ENCODE measurements at regions not wholly inside any gene's neighbourhood (a gene's known extent, or its start where the extent isn't known, plus 50 kb on each side); places are given as distances from the start of the nearest gene placed in this dataset.

GRCh38 chr15:100720406-100720967 is 118.1 kb downstream of the ASB7 start:
- no peak for DNase-seq (ENCODE audit: low read depth)

GRCh38 chr15:100721758-100722550 is 119.6 kb downstream of the ASB7 start:
- DNase-seq (ENCODE audit: low read depth), result peak; percentile 100

GRCh38 chr15:100722551-100723314 is 120.3 kb downstream of the ASB7 start:
- DNase-seq (ENCODE audit: low read depth), result no peak

- DNase-seq (ENCODE audit: low read depth), result peak; percentile 75
Observed at GRCh38 chr15:100723315-100723801, 121.0 kb downstream of the ASB7 start.

GRCh38 chr15:100725121-100726069 is 123.0 kb downstream of the ASB7 start:
- peak; percentile 95 for DNase-seq (ENCODE audit: low read depth)

- DNase-seq (ENCODE audit: low read depth), result no peak
Observed at GRCh38 chr15:100726070-100726420, 123.7 kb downstream of the ASB7 start.

GRCh38 chr15:100726421-100727190 is 124.2 kb downstream of the ASB7 start:
- DNase-seq (ENCODE audit: low read depth), result peak; percentile 73

DNA sequence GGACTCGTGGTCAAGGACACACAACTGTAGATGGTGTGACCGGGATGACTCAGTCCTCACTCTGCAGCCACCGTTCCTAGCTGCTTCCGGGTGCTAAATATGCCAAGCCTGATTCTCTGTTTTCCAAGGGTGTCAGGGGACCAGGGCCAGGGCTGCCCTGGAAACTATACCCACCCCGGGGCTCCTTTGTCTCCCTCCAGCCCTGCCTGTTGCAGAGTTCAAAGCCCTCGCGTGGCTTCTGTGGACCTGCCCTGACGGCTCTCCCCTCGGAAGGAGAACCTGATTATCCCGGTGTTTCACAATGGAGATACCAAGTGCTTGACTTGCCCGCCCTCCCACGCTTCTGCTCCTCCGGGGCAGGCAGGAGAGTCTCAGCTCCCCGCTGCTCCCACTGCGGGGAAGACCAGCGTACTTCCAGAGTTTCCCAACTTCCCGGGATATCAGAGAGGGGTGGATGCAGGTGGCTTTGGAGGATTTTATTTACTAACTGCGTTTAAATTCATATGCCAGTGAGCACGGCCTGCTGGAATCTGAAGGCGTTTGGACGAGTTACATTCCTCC is 125.0 kb downstream of the ASB7 start:
- DNase-seq (ENCODE audit: low read depth), result peak; percentile 60

GRCh38 chr15:100728371-100729201 is 126.2 kb downstream of the ASB7 start:
- no peak for DNase-seq (ENCODE audit: low read depth)

- no peak for DNase-seq (ENCODE audit: low read depth)
Observed at GRCh38 chr15:100729461-100729860, 127.1 kb downstream of the ASB7 start.

DNA sequence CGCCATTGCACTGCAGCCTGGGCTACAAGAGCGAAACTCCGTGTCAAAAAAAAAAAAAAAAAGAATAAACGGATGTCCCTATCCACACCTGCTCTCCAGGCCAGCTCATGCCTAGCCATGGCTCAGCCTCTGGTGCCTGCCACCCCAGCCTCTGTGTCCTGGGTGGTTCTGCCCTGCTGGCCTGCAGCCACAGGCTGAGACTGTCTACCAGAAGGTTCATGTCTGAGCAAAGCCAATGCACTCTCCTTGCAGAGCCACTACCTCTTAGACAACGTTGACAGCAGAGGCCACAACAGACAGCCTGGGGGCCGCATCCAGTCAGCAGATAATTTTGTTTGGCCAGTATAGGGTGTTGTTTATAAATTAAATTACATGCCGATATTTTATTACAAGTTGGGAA is 127.7 kb downstream of the ASB7 start:
- no peak for DNase-seq (ENCODE audit: low read depth)

DNA sequence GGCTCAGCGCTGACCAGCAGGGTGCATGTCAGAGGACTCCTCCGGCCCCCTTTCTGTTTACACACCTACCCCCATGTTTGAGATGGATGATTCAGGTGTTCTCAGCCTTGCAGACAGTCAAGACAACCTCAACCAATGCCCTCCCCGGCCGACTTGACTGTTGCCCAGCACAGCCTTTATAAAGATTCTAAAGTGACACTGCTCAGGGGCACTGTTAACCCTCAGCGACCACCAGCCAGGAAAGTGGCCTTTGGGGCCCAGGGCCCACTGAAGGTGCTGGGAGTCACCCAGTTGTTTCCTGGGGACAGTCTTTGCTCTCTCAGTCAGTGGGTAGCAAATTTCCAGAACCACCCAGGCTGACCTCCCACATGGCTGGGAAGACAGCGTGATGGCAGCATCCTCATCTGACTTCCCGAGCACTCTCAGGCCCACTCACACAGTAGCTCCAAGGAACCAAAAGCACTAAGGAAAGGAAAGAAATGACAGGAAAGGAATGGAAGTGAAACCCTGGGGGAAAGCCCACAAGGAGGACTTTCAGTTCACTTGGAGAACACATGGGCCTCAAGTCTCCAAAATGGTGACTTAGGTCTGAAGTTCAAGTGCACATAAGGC is 128.4 kb downstream of the ASB7 start:
- no peak for DNase-seq (ENCODE audit: low read depth)

DNA sequence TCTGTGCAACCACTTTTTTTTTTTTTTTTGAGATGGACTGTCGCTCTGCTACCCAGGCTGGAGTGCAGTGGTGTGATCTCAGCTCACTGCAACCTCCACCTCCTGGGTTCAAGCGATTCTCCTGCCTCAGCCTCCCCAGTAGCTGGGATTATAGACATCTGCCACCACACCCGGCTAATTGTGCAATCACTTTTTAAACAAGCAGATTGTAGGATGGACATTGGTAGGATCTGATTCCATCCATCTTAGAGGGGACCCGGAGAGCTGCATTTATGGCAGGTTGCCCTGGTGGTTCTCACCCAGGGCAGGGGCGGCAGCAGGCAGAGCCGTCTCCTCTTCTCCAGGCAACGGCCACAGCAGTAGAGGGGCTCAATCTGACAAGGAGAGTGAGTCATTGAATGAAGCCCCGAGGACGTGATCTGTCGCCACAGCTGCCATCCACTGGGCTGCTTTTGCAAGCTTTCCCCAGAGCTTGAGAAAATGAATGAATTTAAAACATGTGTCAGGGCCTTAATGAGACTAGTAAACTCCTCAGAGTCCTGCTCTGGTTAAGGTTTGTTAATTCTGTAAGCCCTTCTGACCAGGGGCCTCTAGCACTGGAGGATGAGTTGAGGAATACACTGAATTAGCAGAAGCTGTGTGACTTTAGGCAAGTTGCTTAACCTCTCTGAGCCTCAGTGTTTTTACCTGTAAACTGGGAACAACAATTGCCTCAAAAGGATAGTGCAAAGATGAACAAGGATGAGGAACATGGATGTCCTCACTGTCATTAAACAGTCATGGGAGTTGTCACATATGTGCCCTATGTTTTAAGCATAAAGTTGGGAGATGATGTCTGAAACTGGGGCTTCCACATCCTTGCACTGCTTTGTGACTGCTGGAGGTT is 129.1 kb downstream of the ASB7 start:
- peak; percentile 96 for DNase-seq (ENCODE audit: low read depth)

DNA sequence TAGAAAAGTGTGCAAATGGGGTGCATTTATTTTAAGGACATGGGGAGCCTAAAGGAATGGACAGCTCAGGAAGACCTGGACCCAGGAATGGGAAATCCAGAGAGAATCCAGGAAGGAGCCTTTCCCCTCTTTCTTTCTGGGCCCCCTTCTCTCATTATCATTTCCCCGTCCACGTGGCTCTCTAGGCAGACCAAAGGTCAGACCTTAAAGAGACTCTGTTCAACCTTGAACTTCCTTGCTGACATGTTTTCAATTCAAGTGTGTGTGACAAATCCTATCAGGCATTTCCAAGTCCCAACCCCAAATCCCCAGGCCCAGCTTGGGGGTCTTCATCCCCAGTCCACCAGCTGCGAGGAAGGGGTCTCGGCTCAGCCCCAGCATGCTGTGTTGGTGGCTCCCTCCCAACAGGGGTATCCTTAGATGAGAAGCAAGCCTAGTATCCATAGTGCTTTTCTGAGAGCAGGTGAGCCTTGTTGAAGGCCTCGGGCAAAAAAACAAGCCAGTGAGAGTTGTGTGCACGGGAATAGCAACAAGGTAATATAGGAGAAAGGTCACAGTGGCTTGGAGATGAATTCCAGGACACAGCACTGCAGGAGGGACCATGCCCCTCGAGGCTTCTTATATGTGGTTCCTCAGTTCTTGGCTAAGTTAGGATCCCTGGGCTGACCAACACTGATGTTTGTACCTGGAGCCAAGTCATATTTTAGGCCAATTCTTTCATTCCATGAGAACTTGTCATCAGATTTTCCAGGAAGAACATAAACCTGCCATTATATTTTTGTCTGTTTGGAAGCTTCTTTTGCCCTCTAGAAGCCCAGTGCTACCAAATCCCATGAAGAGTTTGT is 130.0 kb downstream of the ASB7 start:
- DNase-seq (ENCODE audit: low read depth), result peak; percentile 86

DNA sequence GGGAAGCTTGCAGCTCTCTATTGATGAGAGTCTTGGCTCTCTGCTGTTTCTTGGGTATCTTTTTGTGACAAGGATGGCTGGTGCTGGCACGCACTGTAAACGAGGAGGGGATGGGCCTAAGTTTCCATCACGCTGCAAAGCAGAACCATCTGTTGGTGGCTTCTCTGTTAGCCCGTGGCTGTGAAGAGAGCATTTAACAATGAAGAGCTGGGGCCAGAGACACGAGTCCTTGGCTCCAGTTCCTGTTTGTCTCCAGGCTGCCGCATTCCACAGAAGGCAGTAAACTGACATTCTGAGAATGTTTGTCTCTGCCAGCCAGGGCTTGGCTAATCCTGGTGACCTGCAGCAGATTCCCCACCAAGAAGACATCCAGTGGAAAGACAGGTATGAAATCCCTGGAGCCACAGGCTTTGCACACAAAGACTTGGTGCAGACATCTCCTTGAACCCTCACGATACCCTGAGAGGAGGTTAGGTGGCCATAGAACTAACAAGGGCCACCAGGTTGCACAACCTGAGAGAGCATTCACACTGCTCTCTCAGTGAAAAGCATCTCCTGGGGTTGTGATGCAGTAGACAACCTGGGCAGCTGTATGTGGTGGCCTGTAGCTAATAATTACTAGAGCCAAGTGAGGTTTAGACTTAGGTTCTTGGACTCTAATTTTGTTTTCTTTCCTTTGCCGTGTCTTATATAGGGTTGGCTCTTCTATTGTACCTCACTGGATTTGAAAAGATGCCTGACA is 130.9 kb downstream of the ASB7 start:
- peak; percentile 98 for DNase-seq (ENCODE audit: low read depth)

DNA sequence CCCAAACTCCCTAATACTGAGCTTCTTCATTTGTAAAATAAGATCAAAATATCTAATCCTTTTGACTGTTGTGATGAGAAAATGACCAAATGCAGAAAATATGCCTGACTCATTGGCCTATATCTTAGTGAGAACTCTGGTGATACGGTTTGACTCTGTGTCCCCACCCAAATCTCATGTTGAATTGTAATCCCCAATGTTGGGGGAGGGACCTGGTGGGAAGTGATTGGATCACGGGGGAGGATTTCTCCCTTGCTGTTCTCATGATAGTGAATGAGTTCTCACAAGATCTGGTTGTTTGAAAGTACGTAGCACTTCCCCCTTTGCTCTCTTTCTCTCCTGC is 131.4 kb downstream of the ASB7 start:
- peak; percentile 65 for DNase-seq (ENCODE audit: low read depth)

DNA sequence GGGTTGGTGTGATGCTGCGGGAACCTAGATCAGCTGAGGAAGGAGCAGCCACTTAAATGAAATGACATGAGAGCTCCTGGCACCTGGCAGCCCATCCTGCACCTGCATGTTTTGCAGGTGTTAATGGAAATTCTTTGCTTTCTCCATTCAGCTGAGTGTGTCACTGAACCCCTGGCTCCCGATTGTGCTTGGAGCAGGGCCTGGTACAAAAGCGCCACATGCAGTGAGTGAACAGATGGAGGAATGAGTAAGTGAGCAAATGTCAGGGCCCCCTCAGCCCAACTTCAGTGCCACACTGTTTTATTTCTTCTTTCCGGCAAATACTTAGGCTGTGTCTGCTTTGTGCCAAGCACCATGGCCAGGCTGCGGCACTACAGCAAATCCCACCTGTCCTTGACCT is 132.2 kb downstream of the ASB7 start:
- no peak for DNase-seq (ENCODE audit: low read depth)
